ENCODE measurements at regions not wholly inside any gene's neighbourhood (a gene's known extent, or its start where the extent isn't known, plus 50 kb on each side); places are given as distances from the start of the nearest gene placed in this dataset.
A peak's percentile ranks its signal among the peaks of the same experiment; 100 is the strongest.

DNA sequence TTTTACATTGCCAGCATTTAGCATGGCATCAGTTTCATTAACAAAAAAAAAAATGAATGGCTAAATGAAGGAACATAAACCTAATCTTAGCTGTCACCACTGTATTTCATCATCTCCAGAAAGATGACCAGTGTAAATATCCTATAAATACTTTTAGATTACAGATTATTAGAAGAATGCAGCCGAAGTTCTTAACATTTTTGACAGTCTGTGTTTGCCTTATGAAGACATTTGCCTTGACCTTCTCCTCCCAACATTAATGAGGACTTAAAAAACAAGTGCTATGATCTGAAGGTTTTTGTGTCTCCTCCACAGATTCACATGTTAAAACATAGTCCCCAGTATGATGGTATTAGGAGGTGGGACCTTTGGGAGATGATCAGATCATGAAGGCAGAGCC, 253.0 kb downstream of the SNAPC1 start:
- no peak overlapping the region for H3K4me3 ChIP-seq (replicated peaks in 1 of 2; ENCODE audit: low read depth in 2 of 2, low read length in 2 of 2)
- DNase-seq (ENCODE audit: low read depth in 2 of 2), result peak in 1 of 2 donors; percentile 47
- TF ChIP-seq, protein P1, sequence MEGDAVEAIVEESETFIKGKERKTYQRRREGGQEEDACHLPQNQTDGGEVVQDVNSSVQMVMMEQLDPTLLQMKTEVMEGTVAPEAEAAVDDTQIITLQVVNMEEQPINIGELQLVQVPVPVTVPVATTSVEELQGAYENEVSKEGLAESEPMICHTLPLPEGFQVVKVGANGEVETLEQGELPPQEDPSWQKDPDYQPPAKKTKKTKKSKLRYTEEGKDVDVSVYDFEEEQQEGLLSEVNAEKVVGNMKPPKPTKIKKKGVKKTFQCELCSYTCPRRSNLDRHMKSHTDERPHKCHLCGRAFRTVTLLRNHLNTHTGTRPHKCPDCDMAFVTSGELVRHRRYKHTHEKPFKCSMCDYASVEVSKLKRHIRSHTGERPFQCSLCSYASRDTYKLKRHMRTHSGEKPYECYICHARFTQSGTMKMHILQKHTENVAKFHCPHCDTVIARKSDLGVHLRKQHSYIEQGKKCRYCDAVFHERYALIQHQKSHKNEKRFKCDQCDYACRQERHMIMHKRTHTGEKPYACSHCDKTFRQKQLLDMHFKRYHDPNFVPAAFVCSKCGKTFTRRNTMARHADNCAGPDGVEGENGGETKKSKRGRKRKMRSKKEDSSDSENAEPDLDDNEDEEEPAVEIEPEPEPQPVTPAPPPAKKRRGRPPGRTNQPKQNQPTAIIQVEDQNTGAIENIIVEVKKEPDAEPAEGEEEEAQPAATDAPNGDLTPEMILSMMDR (IDR thresholded peaks at IDR 0.05; ENCODE audit: low read depth, low read length), result no peak

DNA sequence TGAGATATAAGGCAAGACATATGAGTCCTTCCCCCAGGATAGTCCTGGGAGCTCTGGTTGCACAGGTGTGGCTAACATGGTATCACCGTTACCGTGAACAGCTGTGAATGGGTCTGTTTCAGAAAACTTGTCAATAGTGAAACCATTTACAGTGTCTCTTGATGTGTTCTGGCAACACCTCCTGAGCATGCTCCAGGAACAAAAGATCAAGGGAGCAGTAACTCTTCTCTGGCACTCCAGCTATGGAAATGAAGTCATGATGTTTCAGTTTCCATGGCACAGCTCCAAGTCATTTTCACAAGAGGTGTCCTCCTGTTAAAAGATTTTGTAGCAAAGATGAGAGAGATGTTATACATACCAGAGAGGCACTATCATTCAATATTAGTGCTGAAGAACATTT, 253.7 kb downstream of the SNAPC1 start:
- H3K4me3 ChIP-seq (replicated peaks in 1 of 2; ENCODE audit: low read depth in 2 of 2, low read length in 2 of 2), result no peak overlapping the region
- DNase-seq (ENCODE audit: low read depth in 2 of 2), result peak; percentile 2 to 69
- TF ChIP-seq, protein P1 (IDR thresholded peaks at IDR 0.05; ENCODE audit: low read depth, low read length), result no peak

DNA sequence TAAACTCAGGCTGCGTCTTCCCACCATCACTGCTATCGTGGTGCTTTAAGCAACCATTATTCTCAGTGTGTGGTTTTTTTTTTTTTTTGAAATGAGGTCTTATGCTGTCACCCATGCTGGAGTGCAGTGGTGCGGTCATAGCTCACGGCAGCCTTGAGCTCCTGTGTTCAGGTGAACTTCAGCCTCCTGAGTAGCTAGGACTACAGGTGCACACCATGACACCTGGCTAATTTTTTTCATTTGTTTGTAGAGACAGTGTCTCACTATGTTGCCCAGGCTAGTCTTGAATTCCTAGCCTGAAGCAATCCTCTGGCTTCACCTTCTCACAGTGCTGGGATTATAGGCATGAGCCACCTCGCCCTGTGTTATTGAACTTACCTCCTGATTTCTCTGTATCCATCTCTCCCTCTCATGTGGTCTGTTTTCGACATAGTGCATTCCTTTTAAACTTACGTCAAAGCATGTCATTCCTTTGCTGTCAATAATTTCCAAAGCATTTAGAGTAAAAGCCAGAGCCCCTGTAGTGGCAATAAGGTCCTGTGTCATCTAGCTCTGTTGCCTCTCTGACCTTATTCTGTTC, 255.5 kb downstream of the SNAPC1 start:
- no peak overlapping the region for H3K4me3 ChIP-seq (replicated peaks in 1 of 2; ENCODE audit: low read depth in 2 of 2, low read length in 2 of 2)
- TF ChIP-seq, protein P1 (IDR thresholded peaks at IDR 0.05; ENCODE audit: low read depth, low read length), result no peak
- no peak for DNase-seq (ENCODE audit: low read depth in 2 of 2)

DNA sequence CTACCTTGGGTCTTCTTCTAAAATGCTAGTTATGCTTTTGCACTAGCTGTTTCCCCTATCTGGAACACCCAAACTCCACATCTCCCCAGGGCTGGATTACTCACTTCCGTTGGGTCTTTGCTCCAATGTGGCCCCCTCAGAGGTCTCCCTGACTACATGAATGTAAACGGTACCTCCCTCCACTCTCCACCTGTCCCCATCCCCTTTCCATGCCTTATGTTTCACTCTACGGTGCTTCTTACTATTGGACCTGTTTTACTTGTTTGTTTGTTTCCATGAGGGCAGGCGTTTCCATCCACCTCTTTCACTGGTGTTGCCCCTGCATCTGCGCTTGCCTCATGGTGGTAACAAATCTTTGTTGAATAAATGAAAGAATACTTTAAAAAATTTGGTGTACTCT, 256.4 kb downstream of the SNAPC1 start:
- no peak for DNase-seq (ENCODE audit: low read depth in 2 of 2)
- no peak overlapping the region for H3K4me3 ChIP-seq (replicated peaks in 1 of 2; ENCODE audit: low read depth in 2 of 2, low read length in 2 of 2)
- TF ChIP-seq, protein P1 (IDR thresholded peaks at IDR 0.05; ENCODE audit: low read depth, low read length), result no peak

DNA sequence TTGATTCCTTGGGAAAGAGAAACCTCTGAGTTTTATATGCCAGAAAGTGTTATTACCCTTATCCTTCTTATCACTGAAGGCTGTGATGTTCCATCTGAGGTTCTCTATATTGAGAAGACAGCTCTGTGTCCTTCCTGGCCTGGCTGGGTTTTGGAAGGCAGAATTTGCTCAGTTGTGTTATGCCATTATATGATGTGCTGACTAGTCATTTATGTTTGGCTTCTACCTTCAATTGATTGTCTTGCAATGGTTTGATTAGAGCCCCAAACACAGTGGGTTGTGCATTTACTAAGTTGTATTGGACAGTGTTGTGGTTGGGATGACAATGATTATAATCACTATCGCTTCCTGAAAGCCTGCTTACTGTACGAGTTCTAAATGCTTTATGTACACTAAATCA, 265.7 kb downstream of the SNAPC1 start:
- H3K4me3 ChIP-seq (replicated peaks in 1 of 2; ENCODE audit: low read depth in 2 of 2, low read length in 2 of 2), result no peak overlapping the region
- no peak for DNase-seq (ENCODE audit: low read depth in 2 of 2)
- TF ChIP-seq, protein P1 (IDR thresholded peaks at IDR 0.05; ENCODE audit: low read depth, low read length), result no peak

DNA sequence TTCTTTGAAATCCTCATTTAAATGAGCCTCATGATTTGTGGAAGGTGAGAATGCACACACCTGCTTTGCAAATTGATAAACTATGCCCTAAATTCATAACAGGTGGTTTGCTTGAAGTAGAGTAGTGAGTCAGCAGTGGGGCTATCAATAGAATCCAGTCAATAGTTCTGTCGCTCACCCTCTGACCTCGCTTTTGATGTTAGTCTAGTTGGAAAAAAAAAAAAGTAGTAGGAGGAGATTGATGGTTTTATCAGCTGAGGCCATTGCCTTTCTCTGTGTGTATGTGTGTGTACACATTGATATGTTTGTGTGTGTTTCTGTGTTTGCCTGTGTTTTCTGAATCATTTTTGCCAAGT, 267.3 kb downstream of the SNAPC1 start:
- TF ChIP-seq, protein P1 (IDR thresholded peaks at IDR 0.05; ENCODE audit: low read depth, low read length), result no peak
- no peak for DNase-seq (ENCODE audit: low read depth in 2 of 2)
- H3K4me3 ChIP-seq (replicated peaks in 1 of 2; ENCODE audit: low read depth in 2 of 2, low read length in 2 of 2), result no peak overlapping the region

DNA sequence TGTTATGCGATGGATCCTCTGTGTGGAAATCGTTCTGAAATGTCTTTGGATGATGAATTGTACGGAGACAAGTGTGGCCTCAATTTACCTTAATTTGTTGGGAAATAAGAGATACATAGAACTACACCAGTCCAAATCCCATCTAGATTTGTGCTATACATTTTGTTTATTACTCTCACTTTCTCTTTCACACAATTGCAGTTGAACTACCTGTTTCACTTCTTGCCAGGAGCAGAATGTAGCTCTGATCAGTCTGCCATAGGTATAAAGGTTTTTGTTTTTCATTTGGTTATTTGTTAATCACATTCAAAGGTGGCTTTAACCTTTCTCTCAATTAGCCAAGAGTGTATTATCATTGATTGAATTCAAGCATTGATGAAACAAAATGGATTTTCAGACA, 268.2 kb downstream of the SNAPC1 start:
- no peak overlapping the region for H3K4me3 ChIP-seq (replicated peaks in 1 of 2; ENCODE audit: low read depth in 2 of 2, low read length in 2 of 2)
- TF ChIP-seq, protein P1 (IDR thresholded peaks at IDR 0.05; ENCODE audit: low read depth, low read length), result no peak
- DNase-seq (ENCODE audit: low read depth in 2 of 2), result no peak

Data from cardiac fibroblast (primary cell).